ENCODE measurements at regions not wholly inside any gene's neighbourhood (a gene's known extent, or its start where the extent isn't known, plus 50 kb on each side); places are given as distances from the start of the nearest gene placed in this dataset.
A peak's percentile ranks its signal among the peaks of the same experiment; 100 is the strongest.

DNA sequence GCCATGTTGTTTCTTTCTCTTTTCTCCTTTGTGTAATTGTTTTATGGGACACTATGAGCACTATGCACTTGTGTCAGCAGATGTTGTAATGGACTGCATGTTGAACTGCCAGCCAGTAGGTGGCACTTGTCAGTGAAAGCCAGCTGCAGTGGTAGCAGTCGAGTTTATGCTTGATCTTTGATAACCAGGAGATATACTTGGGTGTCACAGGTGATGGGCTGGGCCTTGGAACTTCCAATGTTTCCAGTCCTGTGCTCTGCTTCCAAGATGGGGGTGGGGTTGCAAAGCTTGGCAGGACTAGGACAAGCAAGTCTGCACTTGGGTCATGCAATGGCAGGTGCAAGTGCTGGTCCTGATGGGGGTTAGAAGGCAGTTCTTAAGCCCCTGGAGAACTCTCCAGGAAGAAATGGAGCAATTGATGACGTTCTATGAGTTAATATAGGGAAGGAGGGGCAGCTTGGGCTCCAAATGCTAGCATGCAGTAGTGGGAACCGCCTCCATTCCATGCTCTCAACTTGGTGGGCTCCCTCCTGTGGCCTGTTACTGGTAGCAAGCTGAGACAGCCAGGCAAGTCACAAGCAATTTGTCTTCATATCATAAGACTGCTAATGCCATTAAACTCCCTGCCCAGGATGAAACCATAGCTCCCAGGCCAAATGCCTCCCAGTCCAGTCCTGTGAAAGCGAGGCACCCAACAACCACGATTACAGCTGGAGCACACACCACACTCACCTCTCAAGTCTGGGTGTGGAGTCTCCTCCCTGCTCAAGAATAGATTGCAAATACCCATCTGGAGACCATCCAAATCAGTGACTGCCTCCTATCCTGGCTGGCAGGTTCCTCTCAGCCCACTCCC is 287.2 kb downstream of the CGGBP1 start:
- Mint-ChIP-seq H3K36me3 (ENCODE audit: insufficient read depth, unreplicated experiment) (no peaks in the 10 kb centered on the region), H3K27ac (ENCODE audit: unreplicated experiment) (no peak overlapping the region), H3K4me1 (ENCODE audit: low read depth, unreplicated experiment) (no peaks in the 10 kb centered on the region), H3K9me3 (ENCODE audit: unreplicated experiment) (no peaks in the 10 kb centered on the region), H3K4me3 (ENCODE audit: unreplicated experiment) (no peak overlapping the region), H3K27me3 (ENCODE audit: insufficient read depth, unreplicated experiment) (peaks cover 6% of the 10 kb centered on the region)
- Histone ChIP-seq H3K4me1 (no peaks in the 10 kb centered on the region), H3K4me3 (ENCODE audit: low read depth, low read length) (no peak overlapping the region), H3K27me3 (replicated peaks; ENCODE audit: control insufficient read depth, insufficient read depth, low read length) (no peaks in the 10 kb centered on the region), H3K9me3 (no peaks in the 10 kb centered on the region), H3K36me3 (ENCODE audit: control insufficient read depth, insufficient read depth, low read length) (no peaks in the 10 kb centered on the region)
- ChIA-PET POLR2A (no interaction called here), CTCF (interaction anchor here (0.7 to 0.8 kb wide), 2 partner anchors 229 to 233 kb away, joined by 3 read pairs; no protein-coding TSS in a partner anchor)
- intact Hi-C loops (cut with micrococcal nuclease; ENCODE audit: unreplicated experiment) = loop anchor here (1.0 to 5.0 kb wide), 5 partner anchors 232 to 473 kb away; no protein-coding TSS in a partner anchor
- TF ChIP-seq CTCF (IDR thresholded peaks at IDR 0.05; ENCODE audit: insufficient read depth in 1 of 2, low read depth in 1 of 2, low read length in 1 of 2, severe bottlenecking in 1 of 2, unreplicated experiment in 1 of 2) = peak; percentile 43 to 75
- peak; percentile 45 to 46 for DNase-seq
- BruUV-seq (replicated peaks) = no TSS peak

DNA sequence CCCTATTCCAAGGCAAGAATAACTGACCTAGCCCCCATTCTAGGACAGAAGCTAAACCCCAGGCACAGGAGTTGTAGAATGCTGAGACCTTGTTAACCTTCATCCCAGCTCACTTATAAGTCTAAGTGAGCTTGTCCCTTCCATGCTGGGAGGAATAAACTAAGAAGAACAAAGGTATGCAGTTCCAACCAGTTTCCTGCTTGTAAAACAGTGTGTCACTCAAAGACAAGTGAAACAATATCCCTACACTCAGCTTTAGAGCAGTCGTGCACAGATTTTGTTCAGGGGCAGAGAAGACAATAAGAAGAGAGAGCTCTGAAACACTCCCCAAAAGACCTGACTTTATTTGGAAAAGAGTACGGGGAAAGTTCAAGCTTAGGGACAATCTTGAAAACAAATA is 292.1 kb downstream of the CGGBP1 start:
- Histone ChIP-seq H3K4me1 (no peaks in the 10 kb centered on the region), H3K36me3 (ENCODE audit: control insufficient read depth, insufficient read depth, low read length) (no peaks in the 10 kb centered on the region), H3K27me3 (replicated peaks; ENCODE audit: control insufficient read depth, insufficient read depth, low read length) (no peaks in the 10 kb centered on the region), H3K4me3 (ENCODE audit: low read depth, low read length) (no peak overlapping the region), H3K9me3 (no peaks in the 10 kb centered on the region)
- no peak overlapping the region for H3K4me3 Mint-ChIP-seq (ENCODE audit: unreplicated experiment)
- POLR2A ChIA-PET = no interaction called here
- no peak overlapping the region for H3K27ac Mint-ChIP-seq (ENCODE audit: unreplicated experiment)
- CTCF ChIA-PET = no interaction called here
- H3K9me3 Mint-ChIP-seq (ENCODE audit: unreplicated experiment) = no peaks in the 10 kb centered on the region
- no peak for TF ChIP-seq CTCF (IDR thresholded peaks at IDR 0.05; ENCODE audit: insufficient read depth in 1 of 2, low read depth in 1 of 2, low read length in 1 of 2, severe bottlenecking in 1 of 2, unreplicated experiment in 1 of 2)
- BruUV-seq (replicated peaks) = no TSS peak
- no peak for DNase-seq
- H3K4me1 Mint-ChIP-seq (ENCODE audit: low read depth, unreplicated experiment) = no peaks in the 10 kb centered on the region
- no peaks in the 10 kb centered on the region for H3K36me3 Mint-ChIP-seq (ENCODE audit: insufficient read depth, unreplicated experiment)
- intact Hi-C loops (cut with micrococcal nuclease; ENCODE audit: unreplicated experiment) = no loop called here
- H3K27me3 Mint-ChIP-seq (ENCODE audit: insufficient read depth, unreplicated experiment) = no peaks in the 10 kb centered on the region

DNA sequence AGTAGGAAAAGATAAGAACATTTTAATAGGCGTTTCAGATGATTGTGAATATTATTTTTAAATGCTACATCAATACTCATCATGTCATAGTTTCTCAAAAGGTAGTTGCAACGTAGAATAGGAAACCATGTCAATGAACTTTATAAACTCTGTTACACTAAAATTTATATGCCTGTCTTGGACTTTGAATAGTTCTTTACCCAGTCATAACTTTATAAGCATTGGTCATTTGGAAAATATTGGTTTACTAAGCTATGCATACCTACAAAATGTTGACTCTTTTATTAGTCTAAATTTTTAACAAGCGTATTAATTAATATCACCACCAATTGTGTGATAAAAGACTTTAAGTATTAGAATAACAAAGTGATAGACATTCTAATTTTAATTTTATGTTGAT is 293.5 kb downstream of the CGGBP1 start:
- no peak for DNase-seq
- BruUV-seq (replicated peaks) = no TSS peak
- Mint-ChIP-seq H3K27ac (ENCODE audit: unreplicated experiment) (no peak overlapping the region), H3K4me3 (ENCODE audit: unreplicated experiment) (no peak overlapping the region), H3K36me3 (ENCODE audit: insufficient read depth, unreplicated experiment) (no peaks in the 10 kb centered on the region), H3K9me3 (ENCODE audit: unreplicated experiment) (no peaks in the 10 kb centered on the region), H3K27me3 (ENCODE audit: insufficient read depth, unreplicated experiment) (no peaks in the 10 kb centered on the region), H3K4me1 (ENCODE audit: low read depth, unreplicated experiment) (no peaks in the 10 kb centered on the region)
- intact Hi-C loops (cut with micrococcal nuclease; ENCODE audit: unreplicated experiment) = no loop called here
- Histone ChIP-seq H3K9me3 (no peaks in the 10 kb centered on the region), H3K36me3 (ENCODE audit: control insufficient read depth, insufficient read depth, low read length) (no peaks in the 10 kb centered on the region), H3K4me1 (no peaks in the 10 kb centered on the region), H3K4me3 (ENCODE audit: low read depth, low read length) (no peak overlapping the region), H3K27me3 (replicated peaks; ENCODE audit: control insufficient read depth, insufficient read depth, low read length) (no peaks in the 10 kb centered on the region)
- TF ChIP-seq CTCF (IDR thresholded peaks at IDR 0.05; ENCODE audit: insufficient read depth in 1 of 2, low read depth in 1 of 2, low read length in 1 of 2, severe bottlenecking in 1 of 2, unreplicated experiment in 1 of 2) = no peak
- CTCF ChIA-PET = no interaction called here
- POLR2A ChIA-PET = no interaction called here

Measured in Caco-2 (cell line).